GM19438 (cell line): ENCODE measurements at regions not wholly inside any gene's neighbourhood (a gene's known extent, or its start where the extent isn't known, plus 50 kb on each side); places are given as distances from the start of the nearest gene placed in this dataset.
"Not testable (repeated sequence)": the region's sequence is repeated elsewhere in the genome, so short reads cannot be mapped to it uniquely, and the experiment has no call there.

ENCODE experiments used
- ATAC-seq: cut with Tn5 transposase; IDR thresholded peaks from one replicate; pipeline ENCODE4 v1.9.1; 2021; ENCODE audit warnings: low read depth; ENCODE audit not compliant: unreplicated experiment

DNA sequence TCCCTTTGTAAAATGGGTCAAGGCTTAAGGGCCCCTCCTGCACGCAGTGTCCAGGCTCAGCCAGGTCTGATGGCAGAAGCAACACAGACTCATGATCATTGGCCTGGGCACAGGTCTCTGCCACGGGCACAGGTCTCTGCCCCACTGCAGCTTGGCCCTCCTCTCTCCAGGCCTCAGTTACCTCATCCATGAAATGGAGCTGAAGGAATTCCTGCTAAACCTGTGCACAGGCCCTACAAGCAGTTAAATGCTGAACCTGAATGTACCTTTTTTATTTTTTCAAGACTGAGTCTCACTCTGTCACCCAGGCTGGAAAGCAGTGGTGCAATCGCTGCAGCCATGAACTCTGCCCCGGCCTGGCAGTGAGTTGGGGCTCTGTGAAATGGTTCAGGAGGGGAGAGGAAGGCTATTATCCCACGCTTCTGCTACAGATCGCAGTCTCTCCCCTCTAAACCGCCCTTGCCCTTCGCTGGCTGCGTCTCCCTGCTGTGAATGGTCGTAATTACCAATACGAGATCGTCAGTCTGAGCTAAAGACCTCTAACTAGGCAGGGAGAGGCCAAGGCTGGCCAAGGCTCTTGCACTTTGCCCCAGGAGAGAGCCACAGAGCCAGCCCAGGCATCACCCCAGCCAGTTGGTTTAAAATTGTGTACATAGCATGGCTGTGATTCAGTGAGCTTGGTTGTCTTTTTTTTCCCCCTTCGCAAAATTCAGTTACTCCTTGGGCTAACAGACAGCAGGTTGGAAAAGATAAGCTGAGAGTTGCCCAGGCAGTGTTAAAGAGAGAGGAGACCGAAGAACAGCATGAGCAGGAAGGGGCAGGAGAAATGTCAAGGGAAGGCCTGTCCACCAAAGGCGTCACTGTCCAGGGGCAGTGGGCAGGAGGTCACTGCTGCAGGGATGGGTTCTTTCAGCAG is 93.0 kb upstream of the KCTD7 start:
- ATAC-seq, result no peak

GRCh38 chr7:66537380-66537779 is 91.3 kb upstream of the KCTD7 start:
- ATAC-seq, result no peak

GRCh38 chr7:66537876-66538275 is 90.8 kb upstream of the KCTD7 start:
- ATAC-seq, result no peak

DNA sequence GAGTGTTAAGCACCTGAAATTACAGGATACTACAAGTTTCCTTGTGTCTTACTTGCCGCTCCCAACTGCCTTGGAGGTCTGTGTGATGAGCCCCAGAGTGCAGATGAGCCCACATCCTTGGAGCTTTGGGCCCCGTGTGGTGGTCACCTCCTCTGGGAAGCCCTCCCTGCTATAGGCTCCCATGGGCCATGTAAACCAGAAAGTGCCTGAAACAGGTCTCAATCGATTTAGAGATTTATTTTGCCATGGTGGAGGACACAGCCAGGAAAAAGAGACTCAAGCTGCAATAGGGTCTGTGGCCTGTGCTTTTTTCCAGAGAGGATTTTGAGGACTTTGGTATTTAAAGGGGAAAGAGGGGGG is 89.4 kb upstream of the KCTD7 start:
- ATAC-seq, result no peak

DNA sequence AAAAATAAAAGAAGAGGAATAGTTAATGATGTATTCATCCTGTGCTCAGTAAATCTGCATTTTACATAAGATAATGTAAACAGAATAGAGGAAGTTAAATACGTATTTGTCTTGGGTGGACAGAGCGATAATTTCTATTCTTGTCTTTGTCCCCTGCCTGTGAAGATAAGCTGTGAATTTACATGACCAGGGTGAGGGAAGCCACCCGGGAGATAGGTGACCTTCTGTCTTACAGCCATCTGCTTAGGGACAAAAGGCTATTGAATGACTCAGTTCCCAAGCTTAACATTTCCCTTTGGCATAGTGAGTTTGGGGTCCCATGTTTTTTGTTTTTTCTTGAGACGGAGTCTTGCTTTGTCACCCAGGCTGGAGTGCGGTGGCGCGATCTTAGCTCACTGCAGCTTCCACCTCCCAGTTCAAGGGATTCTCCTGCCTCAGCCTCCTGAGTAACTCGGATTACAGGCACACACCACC is 88.7 kb upstream of the KCTD7 start:
- no peak for ATAC-seq

DNA sequence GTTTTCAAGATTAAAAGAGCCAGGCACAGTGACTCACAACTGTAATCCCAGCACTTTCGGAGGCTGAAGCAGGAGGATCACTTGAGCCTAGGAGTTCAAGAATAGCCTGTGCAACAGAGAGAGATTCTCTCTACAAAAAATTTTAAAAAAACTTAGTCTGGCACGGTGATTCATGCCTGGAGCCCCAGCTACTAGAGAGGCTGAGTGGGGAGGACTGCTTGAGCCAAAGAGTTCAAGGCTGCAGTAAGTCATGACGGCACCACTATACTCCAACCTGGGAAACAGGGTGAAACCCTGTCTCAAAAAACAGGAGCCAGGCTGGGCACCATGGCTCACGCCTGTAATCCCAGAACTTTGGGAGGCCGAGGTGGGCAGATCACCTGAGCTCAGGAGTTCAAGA is 86.6 kb upstream of the KCTD7 start:
- ATAC-seq, result no peak

DNA sequence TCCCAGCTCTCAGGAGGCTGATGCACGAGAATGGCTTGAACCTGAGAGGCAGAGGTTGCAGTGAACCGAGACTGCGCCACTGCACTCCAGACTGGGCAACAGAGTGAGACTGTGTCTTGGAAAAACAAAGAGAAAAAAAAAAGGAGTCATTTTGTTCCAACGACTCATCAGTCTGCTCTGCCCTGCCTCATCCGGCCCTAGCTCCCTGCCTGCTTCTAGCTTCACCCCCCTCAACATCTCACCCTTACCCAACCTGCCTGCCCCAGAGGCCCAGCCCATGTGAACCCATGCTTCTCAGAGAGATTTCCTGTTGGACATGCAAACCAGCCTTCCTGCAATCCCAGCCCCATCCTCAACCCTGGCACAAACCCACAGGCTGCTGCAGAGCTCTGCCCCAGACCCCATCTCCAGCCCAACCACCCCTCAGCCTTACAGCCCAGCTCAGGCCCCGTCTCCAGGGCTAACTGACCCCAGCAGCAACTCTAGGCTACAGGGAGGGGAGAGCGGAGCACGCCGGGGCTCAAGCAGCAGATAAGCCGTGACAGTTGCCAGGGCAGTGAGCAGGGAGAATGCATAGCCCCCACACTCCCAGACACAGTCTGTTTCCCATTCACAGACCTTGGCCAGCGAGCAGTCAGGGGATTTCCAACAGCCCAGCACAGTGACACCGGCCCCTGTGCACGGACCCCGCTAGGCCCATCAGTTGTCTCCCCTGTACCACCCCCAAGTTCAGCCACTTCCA is 86.0 kb upstream of the KCTD7 start:
- ATAC-seq, result no peak

GRCh38 chr7:66549466-66549865 is 79.2 kb upstream of the KCTD7 start:
- no peak for ATAC-seq

GRCh38 chr7:66553001-66553400 is 75.7 kb upstream of the KCTD7 start:
- ATAC-seq, result no peak

DNA sequence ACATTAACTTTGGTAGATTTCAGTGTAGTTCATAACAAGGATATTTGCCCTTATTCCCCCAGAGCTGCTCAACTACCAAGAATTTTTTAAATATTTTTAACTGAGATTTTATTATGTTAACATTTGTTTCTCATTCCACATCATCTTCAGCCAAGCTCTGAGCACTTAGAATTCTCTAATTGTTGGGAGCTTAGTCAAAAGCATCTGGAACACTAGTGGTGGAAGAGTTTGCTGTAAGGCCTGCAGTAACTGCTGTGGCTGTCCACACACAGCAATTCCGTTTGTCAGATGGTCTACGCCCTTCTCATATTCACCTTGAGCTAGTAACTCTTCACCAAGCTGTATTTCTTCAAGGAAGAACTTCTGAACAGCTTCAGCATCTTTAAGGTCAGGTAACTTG is 75.0 kb upstream of the KCTD7 start:
- not testable (repeated sequence) for ATAC-seq

- ATAC-seq, result not testable (repeated sequence)
Measured at GRCh38 chr7:66554291-66554690, 74.4 kb upstream of the KCTD7 start.

DNA sequence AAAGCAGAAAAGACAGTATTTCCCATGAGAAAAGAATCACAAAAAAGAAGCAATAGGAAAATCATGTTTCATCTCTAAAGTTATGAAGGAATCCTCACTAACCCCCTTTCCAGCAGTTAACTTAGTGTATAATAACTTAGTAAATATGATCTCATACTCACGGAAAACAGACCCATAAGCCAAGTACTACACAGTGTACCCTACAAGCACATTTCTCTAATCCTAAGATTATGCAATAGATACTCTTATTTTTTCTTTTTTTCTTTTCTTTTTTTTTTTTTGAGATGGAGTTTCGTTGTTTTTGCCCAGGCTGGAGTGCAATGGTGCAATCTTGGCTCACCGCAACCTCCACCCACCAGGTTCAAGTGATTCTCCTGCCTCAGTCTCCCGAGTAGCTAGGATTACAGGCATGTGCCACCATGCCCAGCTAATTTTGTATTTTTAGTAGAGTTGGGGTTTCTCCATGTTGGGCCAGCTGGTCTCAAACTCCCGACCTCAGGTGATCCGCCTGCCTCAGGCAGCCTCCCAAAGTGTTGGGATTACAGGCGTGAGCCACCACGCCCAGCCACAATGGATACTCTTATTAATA is 73.7 kb upstream of the KCTD7 start:
- ATAC-seq, result not testable (repeated sequence)

DNA sequence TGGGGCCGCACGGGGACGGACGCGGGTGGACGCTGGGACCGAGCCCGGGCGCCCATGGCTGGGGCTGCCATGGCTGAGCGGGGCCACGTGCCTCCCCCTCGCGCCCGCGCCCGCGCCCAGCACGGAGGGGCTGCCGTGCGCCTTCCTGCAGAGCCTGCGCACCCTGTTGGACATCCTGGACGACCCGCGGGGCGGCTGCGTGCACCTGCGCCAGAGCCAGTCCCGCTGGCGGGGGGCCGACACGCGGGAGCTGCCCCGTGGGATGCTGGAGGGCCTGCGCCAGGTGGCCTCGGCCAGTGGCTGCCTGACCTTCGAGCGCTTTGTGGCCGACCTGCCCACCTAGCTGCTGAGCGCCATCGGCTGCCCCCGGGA is 72.5 kb upstream of the KCTD7 start:
- no peak for ATAC-seq

GRCh38 chr7:66556549-66557213 is 72.0 kb upstream of the KCTD7 start:
- ATAC-seq, result no peak

DNA sequence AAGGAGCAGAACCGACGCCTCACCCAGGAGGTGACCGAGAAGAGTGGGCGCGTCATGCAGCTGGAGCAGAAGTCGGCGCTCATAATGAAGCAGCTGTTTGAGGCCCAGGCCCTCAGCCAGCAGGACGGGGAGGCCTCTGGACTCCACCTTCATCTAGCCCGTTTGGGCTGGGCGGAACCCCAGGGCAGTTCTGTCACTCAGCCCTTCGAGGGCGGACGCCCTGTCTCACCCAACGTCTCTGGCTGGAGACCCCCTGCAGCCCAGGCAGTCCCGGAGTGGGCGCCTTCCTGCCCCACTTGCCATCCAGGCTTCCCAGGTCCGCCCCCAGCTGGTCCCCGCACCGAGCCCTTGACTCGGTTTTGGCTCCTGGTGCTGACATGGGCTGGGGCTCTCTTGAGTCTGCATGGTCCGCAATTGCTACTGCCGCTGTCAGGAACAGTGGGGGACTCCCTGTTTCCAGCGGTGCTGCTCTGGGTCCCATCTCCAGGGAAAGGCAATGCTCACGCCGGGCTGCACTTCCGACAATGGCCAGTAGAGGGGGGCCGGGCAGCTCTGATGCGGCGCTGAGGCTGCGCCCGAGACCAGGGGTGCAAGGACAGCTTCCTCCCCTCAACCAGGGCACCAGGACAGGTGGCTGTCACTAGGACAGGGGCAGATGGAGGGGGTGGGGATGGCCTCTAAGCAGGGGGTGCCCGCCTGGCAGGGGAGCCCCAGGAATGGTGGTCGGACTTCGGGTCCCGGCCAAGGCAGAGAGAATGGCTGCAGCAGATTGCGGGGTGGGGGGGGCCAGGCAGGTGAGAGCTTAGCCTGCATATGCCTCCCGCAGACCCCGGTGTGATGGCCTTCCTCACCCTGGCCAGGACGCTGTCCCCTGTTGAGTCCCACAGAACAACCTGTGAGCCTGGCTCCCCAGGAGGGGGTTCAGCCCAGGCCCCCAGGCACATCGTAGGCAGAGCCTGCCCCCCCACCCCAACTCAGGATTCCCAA is 71.2 kb upstream of the KCTD7 start:
- ATAC-seq, result peak; percentile 74

DNA sequence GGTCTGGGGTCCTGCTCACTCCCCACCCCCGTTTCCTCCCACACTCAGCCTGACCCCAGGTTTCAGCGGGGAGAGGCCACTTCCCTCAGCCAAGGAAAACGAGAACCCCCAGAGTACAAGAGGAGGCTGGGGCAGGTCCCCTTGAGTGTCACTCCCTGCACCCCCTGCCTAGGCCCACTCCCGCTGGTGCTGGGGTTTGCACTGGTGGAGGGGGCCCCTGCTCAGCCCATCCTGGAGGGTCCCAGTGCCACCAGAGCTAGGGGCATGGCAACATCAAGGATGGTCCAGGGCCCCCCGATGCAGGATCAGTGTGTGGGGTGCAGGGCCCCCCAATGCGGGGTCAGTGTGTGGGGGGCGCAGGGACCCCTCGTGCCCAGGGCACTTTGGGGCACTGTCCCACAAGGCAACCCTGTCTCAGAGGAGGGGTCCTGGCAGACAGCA is 70.5 kb upstream of the KCTD7 start:
- no peak for ATAC-seq

- ATAC-seq, result no peak
Measured at GRCh38 chr7:66558660-66559465, 69.8 kb upstream of the KCTD7 start.

DNA sequence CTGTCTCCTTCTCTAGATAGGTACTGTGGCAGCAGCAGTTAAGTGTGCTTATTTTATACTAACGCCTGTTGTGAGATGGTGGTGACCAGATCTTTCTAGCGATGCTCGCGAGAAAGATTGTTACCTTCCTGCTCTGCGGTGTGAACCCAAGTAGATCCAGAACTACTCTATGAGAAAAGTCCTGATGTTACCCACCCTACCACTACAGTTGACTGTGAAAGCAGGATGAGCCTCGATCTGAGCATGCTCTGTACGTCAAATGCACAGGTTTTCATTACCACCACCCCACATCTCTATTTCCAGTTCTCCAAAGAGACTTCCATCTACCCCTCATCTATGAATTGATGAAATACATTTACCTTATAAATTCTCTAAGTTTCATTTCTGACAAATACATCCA is 64.6 kb upstream of the KCTD7 start:
- no peak for ATAC-seq

GRCh38 chr7:66570179-66570578 is 58.5 kb upstream of the KCTD7 start:
- ATAC-seq, result not testable (repeated sequence)
